Right lobe of liver (tissue), 4 donors: ENCODE measurements at regions not wholly inside any gene's neighbourhood (a gene's known extent, or its start where the extent isn't known, plus 50 kb on each side); places are given as distances from the start of the nearest gene placed in this dataset.

Source experiments
- CTCF ChIP-seq, 4 donors: fragments of 200-600 bp in 3 of 4; fragments of 450-650 bp in 1 of 4; IDR thresholded peaks; one replicate each; pipeline versions ENCODE4 v1.5.1 to v1.8.0; 2016 to 2022; ENCODE audit warnings: antibody characterized with exemption in 4 of 4, mild to moderate bottlenecking in 2 of 4
- POLR2A ChIP-seq: fragments of 450-650 bp; IDR thresholded peaks from one replicate; pipeline ENCODE4 v1.6.1; 2017; ENCODE audit warnings: antibody characterized with exemption, mild to moderate bottlenecking
- donor health status: DM: no; HTN: no; CAD: no.
- donor health status: DM: no; HTN: no; CAD: no.
- donor health status: DM: no; HTN: yes; CAD: no.

- TF ChIP-seq CTCF (IDR thresholded peaks at IDR 0.05) (no peak), POLR2A (no peak)
Observed at GRCh38 chr3:70806021-70806420, 493.6 kb upstream of the MDFIC2 start.
